Fibroblast of pulmonary artery (primary cell): ENCODE measurements at regions not wholly inside any gene's neighbourhood (a gene's known extent, or its start where the extent isn't known, plus 50 kb on each side); places are given as distances from the start of the nearest gene placed in this dataset.
"Not testable (repeated sequence)": the region's sequence is repeated elsewhere in the genome, so short reads cannot be mapped to it uniquely, and the experiment has no call there.

ENCODE experiments used
- DNase-seq: peaks from one replicate; pipeline ENCODE4 v3.0.0-alpha.2; 2010; ENCODE audit warnings: low read depth
- H3K4me3 ChIP-seq: replicated peaks from 2 replicates; pipeline ENCODE4 v1.5.1; 2011; ENCODE audit warnings: low read depth, mild to moderate bottlenecking, control low read depth, low read length, moderate library complexity
- TF ChIP-seq, protein P1 (sequence below): IDR thresholded peaks from 2 replicates; pipeline ENCODE4 v1.5.1; 2011; ENCODE audit warnings: mild to moderate bottlenecking, control low read depth, low read length, inconsistent platforms; ENCODE audit errors: missing control alignments

DNA sequence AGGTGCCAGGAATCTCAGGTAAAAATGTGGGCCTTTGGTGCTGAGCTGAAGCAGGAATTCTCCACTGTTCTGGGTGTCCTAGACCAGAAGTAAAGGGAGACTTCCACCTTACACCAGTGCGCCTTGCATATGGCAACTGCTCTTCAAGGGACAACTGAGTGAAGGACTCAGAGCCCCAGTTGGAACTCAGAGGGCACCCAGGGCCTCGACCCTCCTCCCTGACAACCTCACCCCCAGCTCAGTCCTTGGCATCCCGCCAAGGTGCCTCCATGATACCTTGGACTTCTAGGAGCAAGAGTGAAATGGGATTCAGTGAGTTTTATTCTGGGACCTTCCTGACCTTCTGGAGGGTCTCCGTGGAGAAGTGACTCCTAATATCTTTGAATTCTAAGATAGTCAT is 140.3 kb downstream of the GPCPD1 start:
- DNase-seq = no peak
- TF ChIP-seq, protein P1, sequence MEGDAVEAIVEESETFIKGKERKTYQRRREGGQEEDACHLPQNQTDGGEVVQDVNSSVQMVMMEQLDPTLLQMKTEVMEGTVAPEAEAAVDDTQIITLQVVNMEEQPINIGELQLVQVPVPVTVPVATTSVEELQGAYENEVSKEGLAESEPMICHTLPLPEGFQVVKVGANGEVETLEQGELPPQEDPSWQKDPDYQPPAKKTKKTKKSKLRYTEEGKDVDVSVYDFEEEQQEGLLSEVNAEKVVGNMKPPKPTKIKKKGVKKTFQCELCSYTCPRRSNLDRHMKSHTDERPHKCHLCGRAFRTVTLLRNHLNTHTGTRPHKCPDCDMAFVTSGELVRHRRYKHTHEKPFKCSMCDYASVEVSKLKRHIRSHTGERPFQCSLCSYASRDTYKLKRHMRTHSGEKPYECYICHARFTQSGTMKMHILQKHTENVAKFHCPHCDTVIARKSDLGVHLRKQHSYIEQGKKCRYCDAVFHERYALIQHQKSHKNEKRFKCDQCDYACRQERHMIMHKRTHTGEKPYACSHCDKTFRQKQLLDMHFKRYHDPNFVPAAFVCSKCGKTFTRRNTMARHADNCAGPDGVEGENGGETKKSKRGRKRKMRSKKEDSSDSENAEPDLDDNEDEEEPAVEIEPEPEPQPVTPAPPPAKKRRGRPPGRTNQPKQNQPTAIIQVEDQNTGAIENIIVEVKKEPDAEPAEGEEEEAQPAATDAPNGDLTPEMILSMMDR = no peak
- H3K4me3 ChIP-seq = no peak overlapping the region

DNA sequence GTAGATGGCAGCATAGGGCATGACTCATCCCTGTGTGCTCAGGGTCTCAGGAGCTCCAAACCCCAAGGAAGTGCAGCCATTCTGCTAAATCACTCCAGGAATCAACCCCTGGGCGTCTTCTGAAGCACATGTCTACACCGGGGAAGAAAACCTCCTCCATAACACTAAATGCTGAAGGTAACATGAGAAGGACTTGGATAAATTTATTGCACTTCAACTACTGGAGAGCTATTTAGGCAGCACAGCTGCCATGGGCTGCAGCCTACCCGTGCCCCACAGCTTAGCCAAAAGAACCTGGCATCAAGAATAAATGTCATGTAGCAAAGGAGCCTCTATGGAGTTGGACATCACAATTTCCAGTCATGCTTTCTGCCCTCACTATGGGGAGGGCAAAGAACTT is 141.7 kb downstream of the GPCPD1 start:
- H3K4me3 ChIP-seq = no peak overlapping the region
- no peak for DNase-seq
- TF ChIP-seq, protein P1 = no peak

DNA sequence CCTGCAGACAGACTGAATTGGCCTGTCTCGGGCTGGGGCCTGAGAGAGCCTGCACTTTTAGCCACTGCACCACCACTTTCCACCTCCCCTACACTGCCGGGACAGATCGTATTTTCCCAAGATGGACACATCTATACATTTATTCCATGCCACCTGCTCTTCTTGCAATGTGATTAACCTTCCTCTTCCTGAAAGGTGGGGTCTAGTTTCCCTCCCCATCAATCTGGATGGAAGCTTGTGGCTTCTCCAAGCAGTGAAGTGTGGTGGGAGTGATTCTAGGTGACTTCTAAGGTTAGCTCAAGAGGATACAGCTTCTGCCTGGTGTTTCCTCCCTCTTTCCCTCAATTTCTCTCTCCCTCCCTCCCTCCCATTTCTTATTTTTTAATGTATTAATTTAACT is 143.7 kb downstream of the GPCPD1 start:
- TF ChIP-seq, protein P1 = no peak
- no peak overlapping the region for H3K4me3 ChIP-seq
- no peak for DNase-seq

DNA sequence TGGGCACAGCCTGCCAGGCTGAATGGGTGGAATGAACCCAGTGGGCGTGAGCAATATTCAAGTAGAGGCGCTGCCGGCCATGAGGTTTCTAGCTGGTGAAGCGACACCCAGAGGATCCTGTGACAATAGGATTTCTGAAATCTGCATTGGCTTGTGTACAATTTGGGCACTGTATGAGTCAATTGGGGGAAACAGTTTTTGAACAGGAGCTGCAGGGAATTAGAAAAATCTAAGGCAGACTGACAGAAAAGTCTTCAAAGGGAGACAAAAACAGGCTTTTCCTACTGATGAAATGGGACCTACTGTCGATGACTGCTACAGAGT is 145.2 kb downstream of the GPCPD1 start:
- TF ChIP-seq, protein P1 = no peak
- no peak for DNase-seq
- no peak overlapping the region for H3K4me3 ChIP-seq

DNA sequence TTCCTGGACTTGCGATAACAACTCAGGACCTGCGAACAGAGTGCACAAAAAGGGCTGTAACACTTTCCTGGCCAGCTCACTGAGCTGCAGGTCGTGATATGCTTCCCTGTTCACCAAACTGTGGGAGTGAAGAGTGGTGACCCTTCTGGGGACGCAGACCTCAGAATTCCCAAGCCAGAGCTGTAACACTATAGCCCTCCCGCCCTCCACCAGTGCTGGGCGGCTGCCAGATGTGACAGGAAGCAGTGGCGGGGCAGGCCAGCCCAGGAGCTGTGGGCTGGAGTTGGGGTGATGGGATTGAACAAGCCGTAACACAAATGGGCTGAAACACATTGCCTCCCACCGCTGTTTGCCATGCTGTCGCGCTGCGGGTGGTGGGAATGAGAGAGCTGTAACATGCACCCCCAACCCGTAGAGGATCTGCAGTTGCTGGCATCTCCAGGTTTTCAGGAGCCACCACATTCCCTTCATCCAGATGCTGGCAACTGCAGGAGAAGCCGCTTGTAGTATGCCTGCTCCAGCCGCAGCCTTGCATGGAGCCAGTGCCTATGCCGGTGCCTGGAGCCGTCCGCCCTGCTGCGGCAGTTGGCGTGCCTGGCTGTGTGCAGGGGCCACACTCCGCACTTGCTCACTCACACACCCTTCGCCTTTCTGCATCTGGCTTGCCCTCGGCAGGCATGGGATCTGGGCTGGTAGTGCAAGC is 145.8 kb downstream of the GPCPD1 start:
- TF ChIP-seq, protein P1 = no peak

DNA sequence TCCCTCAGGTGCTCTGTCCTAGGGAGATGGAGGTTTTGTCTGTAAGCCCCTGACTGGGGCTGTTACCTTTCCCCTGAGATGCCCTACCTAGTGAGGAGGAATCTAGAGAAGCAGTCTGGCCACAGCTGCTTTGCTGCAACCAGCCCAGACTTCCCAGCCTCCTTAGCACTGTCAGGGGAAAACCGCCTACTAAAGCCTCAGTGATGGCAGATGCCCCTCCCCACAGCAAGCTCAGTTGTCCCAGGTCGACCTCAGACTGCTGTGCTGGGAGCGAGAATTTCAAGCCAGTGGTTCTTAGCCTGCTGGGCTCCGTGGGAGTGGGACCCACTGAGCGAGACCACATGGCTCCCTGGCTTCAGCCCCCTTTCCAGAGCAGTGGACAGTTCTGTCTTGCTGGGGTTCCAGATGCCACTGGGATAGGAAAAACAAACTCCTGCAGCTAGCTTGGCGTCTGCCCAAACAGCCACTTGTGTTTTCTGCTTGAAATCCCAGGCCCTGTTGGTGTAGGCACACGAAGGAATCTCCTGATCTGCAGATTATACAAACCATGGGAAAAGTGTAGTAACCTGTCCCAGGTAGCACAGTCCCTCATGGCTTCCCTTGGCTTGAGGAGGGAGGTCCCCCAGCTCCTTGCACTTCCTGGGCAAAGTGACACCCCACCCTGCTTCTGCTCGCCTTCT is 146.4 kb upstream of the PROKR2 start:
- TF ChIP-seq, protein P1 = no peak
- H3K4me3 ChIP-seq = no peak overlapping the region
- no peak for DNase-seq

More for the DNA sequence above, 145.8 kb downstream of the GPCPD1 start:
- no peak overlapping the region for H3K4me3 ChIP-seq
- no peak for DNase-seq

DNA sequence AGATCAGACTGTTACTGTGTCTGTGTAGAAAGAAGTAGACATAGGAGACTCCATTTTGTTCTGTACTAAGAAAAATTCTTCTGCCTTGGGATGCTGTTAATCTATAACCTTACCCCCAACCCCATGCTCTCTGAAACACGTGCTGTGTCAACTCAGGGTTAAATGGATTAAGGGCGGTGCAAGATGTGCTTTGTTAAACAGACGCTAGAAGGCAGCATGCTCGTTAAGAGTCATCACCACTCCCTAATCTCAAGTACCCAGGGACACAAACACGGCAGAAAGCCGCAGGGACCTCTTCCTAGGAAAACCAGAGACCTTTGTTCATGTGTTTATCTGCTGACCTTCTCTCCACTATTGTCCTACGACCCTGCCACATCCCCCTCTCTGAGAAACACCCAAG is 137.0 kb upstream of the PROKR2 start:
- not testable (repeated sequence) for H3K4me3 ChIP-seq, DNase-seq

DNA sequence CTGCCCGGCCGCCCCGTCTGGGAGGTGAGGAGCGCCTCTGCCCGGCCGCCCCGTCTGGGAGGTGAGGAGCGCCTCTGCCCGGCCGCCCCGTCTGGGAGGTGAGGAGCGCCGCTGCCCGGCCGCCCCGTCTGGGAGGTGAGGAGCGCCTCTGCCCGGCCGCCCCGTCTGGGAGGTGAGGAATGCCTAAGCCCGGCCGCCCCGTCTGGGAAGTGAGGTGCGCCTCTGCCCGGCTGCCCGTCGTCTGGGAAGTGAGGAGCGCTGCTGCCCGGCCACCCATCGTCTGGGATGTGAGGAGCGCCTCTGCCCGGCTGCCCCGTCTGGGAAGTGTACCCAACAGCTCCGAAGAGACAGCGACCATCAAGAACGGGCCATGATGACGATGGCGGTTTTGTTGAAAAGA is 136.6 kb upstream of the PROKR2 start:
- not testable (repeated sequence) for DNase-seq

DNA sequence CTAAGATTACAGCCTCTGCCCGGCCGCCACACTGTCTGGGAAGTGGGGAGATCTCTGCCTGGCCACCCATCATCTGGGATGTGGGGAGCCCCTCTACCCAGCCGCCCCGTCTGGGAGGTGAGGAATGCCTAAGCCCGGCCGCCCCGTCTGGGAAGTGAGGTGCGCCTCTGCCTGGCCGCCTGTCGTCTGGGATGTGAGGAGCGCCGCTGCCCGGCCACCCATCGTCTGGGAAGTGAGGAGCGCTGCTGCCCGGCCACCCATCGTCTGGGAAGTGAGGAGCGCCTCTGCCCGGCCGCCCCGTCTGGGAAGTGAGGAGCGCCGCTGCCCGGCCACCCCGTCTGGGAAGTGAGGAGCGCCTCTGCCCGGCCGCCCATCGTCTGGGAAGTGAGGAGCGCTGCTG is 135.9 kb upstream of the PROKR2 start:
- DNase-seq, H3K4me3 ChIP-seq: not testable (repeated sequence)

More for the DNA sequence above, 136.6 kb upstream of the PROKR2 start:
- not testable (repeated sequence) for H3K4me3 ChIP-seq

DNA sequence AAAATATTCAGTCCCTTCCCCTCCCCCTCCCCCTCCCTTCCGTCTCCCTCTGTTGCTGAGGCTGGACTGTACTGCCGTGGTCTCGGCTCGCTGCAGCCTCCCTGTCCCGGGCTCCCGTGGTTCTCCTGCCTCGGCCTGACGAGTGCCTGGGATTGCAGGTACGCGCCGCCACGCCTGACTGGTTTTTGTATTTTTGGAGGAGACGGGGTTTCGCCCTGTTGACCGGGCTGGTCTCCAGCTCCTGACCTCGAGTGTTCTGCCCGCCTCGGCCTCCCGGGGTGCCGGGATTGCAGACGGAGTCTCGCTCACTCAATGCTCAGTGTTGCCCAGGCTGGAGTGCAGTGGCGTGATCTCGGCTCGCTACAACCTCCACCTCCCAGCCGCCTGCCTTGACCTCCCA is 135.5 kb upstream of the PROKR2 start:
- not testable (repeated sequence) for H3K4me3 ChIP-seq, DNase-seq
